Naive thymus-derived CD4-positive, alpha-beta T cell (primary cell): ENCODE measurements at regions not wholly inside any gene's neighbourhood (a gene's known extent, or its start where the extent isn't known, plus 50 kb on each side); places are given as distances from the start of the nearest gene placed in this dataset.

Experiments
- ATAC-seq: fragments of 150-1000 bp; cut with Tn5 transposase; 2 replicates; pipeline ENCODE4 v1.10.0; 2021; ENCODE audit warnings: mild to moderate bottlenecking, moderate library complexity
- CTCF ChIA-PET: fragments of 350-600 bp; sonication (Branson Sonifier 250); formaldehyde crosslinking; loops from one replicate; lab custom pipeline; 2021; ENCODE audit warnings: antibody characterized with exemption; lab: Charles Lee
- POLR2A ChIA-PET: fragments of 350-600 bp; sonication (Branson Sonifier 250); formaldehyde crosslinking; loops from one replicate; lab custom pipeline; 2021; ENCODE audit warnings: antibody characterized with exemption, inconsistent platforms; lab: Charles Lee
- DNase-seq, 9 donors: peaks; one replicate each; pipeline versions ENCODE4 v3.0.0 to v3.0.0-alpha.2; 2020 to 2022; ENCODE audit warnings: mixed read lengths in 1 of 9
- H3K27ac ChIP-seq: one replicate; pipeline ENCODE4 v1.7.0; 2013; ENCODE audit warnings: mild to moderate bottlenecking, low read depth, low read length, moderate library complexity
- H3K27me3 ChIP-seq, 2 donors: one replicate each; pipeline ENCODE4 v1.7.0; 2013; ENCODE audit warnings: low read length in 2 of 2, mild to moderate bottlenecking in 2 of 2, moderate library complexity in 2 of 2; ENCODE audit not compliant: control insufficient read depth in 2 of 2, insufficient read depth in 2 of 2
- H3K36me3 ChIP-seq, 3 experiments: 1 replicate in 2 of 3; 2 replicates in 1 of 3; pipeline ENCODE4 v1.7.0; 2013; ENCODE audit warnings: low read length in 3 of 3, mild to moderate bottlenecking in 3 of 3, moderate library complexity in 1 of 3; ENCODE audit not compliant: insufficient read depth in 3 of 3, control insufficient read depth in 2 of 3
- H3K4me1 ChIP-seq, 2 donors: one replicate each; pipeline ENCODE4 v1.7.0; 2013; ENCODE audit warnings: low read length in 2 of 2, mild to moderate bottlenecking in 2 of 2, moderate library complexity in 1 of 2; ENCODE audit not compliant: control insufficient read depth in 2 of 2, insufficient read depth in 2 of 2
- H3K4me3 ChIP-seq: 2 replicates; pipeline ENCODE4 v1.7.0; 2013; ENCODE audit warnings: mild to moderate bottlenecking, low read length
- H3K9me3 ChIP-seq, 3 experiments: 1 replicate in 2 of 3; 2 replicates in 1 of 3; pipeline ENCODE4 v1.7.0; 2013; ENCODE audit warnings: low read length in 3 of 3; ENCODE audit not compliant: control insufficient read depth in 2 of 3
- H3K27ac Mint-ChIP-seq, 9 donors: one replicate each; pipeline ENCODE4 v1.8.0; 2020 to 2022; ENCODE audit warnings: mixed read lengths in 9 of 9, mild to moderate bottlenecking in 8 of 9, moderate library complexity in 5 of 9, inconsistent platforms in 2 of 9
- H3K27me3 Mint-ChIP-seq, 5 donors: one replicate each; pipeline ENCODE4 v1.8.0; 2021 to 2022; ENCODE audit warnings: mixed read lengths in 5 of 5, mild to moderate bottlenecking in 1 of 5
- H3K36me3 Mint-ChIP-seq, 5 donors: one replicate each; pipeline ENCODE4 v1.8.0; 2020 to 2022; ENCODE audit warnings: mixed read lengths in 5 of 5, mild to moderate bottlenecking in 3 of 5, inconsistent platforms in 1 of 5
- H3K4me1 Mint-ChIP-seq, 7 donors: one replicate each; pipeline ENCODE4 v1.8.0; 2020 to 2022; ENCODE audit warnings: mixed read lengths in 7 of 7, mild to moderate bottlenecking in 3 of 7, inconsistent platforms in 1 of 7
- H3K4me3 Mint-ChIP-seq, 10 donors: one replicate each; pipeline ENCODE4 v1.8.0; 2020 to 2022; ENCODE audit warnings: mild to moderate bottlenecking in 10 of 10, mixed read lengths in 10 of 10, moderate library complexity in 6 of 10, inconsistent platforms in 2 of 10
- H3K9me3 Mint-ChIP-seq, 11 donors: one replicate each; pipeline ENCODE4 v1.8.0; 2020 to 2022; ENCODE audit warnings: mixed read lengths in 11 of 11, mild to moderate bottlenecking in 4 of 11, inconsistent platforms in 1 of 11, moderate library complexity in 1 of 11
- intact Hi-C, 2 donors: fragments of 100-400 bp; cut with micrococcal nuclease; formaldehyde crosslinking; loops; one replicate each; pipeline ENCODE4 v1.15.1; 2023

DNA sequence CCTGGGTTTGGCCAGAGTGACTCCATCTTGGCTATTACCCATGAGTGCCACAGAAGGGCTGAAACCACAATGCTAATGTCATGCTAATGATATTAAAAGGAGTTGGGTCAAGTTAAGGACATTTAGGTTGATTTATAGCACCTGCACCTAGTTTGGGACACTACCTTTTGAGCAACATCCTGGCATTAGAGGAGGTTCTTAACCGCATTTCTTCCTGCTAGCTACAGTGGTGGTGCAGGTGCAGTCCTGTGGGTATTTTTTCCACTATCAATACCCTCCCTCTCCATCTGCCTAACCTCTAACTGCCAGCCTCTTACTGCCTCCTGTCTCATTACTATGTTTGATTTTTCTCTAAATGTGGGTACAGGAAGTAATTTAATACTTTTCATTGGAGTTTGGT, 1276.1 kb downstream of the FSTL5 start:
- Mint-ChIP-seq H3K4me1 (no peaks in the 10 kb centered on the region), H3K4me3 (no peak overlapping the region), H3K27me3 (no peaks in the 10 kb centered on the region), H3K36me3 (no peaks in the 10 kb centered on the region), H3K9me3 (peaks cover 0 to 17% (median 3%) of the 10 kb centered on the region in 11 donors), H3K27ac (no peak overlapping the region)
- intact Hi-C loops = no loop called here
- no peak for DNase-seq
- Histone ChIP-seq H3K36me3 (no peaks in the 10 kb centered on the region), H3K4me1 (no peaks in the 10 kb centered on the region), H3K27me3 (no peaks in the 10 kb centered on the region), H3K27ac (no peak overlapping the region), H3K4me3 (no peak overlapping the region), H3K9me3 (peaks cover 0 to 3% (median 0%) of the 10 kb centered on the region in 3 experiments)
- CTCF ChIA-PET = no interaction called here
- ATAC-seq = no peak
- POLR2A ChIA-PET = no interaction called here

DNA sequence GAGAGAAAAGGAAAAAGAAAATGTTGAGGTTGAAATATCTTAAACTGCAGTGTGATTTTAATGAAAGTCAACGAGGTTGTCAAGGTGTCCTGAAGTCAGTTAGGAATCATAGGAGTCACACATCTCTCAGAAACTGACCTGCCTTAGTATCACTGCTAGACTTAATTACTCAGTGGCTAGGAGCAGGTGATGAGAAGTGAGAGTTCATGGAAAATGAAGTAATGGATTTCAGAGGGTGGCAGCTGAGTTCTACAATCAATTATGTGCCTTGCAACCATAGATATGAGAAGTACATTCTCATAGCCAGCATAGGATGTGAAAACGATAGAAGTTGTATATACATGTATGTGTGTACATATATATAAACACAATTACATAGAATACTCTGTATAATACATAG, 1269.7 kb downstream of the FSTL5 start:
- Mint-ChIP-seq H3K9me3 (peaks cover 0 to 29% (median 3%) of the 10 kb centered on the region in 11 donors), H3K27me3 (no peaks in the 10 kb centered on the region), H3K4me3 (no peak overlapping the region), H3K4me1 (no peaks in the 10 kb centered on the region), H3K36me3 (no peaks in the 10 kb centered on the region), H3K27ac (no peak overlapping the region)
- H3K4me1 ChIP-seq = no peaks in the 10 kb centered on the region
- H3K36me3 ChIP-seq = no peaks in the 10 kb centered on the region
- H3K27ac ChIP-seq = no peak overlapping the region
- no peak overlapping the region for H3K4me3 ChIP-seq
- H3K27me3 ChIP-seq = no peaks in the 10 kb centered on the region
- POLR2A ChIA-PET = no interaction called here
- no peak for ATAC-seq
- CTCF ChIA-PET = no interaction called here
- no peak for DNase-seq
- intact Hi-C loops = no loop called here
- no peaks in the 10 kb centered on the region for H3K9me3 ChIP-seq

DNA sequence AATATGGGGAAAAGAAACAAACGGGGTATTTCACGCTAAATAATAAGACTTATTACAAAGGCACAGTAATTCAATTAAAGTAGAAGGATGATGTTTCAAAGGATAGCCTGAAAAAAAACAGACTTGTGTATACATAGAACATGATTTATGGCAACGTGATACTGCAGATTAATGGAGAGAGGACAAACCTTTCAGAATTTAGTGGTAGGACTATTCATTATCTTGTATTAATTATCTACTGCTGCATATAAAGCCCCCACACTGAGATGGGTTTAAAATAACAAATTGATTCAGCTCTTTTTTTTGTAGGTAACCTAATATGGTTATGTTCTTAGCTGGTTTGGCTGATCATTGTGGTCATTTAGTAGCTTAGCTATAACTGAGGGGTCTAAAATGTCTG, 1269.0 kb downstream of the FSTL5 start:
- H3K9me3 Mint-ChIP-seq = peaks cover 0 to 29% (median 3%) of the 10 kb centered on the region in 11 donors
- Histone ChIP-seq H3K4me3 (no peak overlapping the region), H3K4me1 (no peaks in the 10 kb centered on the region), H3K27ac (no peak overlapping the region), H3K27me3 (no peaks in the 10 kb centered on the region), H3K9me3 (no peaks in the 10 kb centered on the region), H3K36me3 (no peaks in the 10 kb centered on the region)
- no peaks in the 10 kb centered on the region for H3K27me3 Mint-ChIP-seq
- H3K27ac Mint-ChIP-seq = no peak overlapping the region
- H3K36me3 Mint-ChIP-seq = no peaks in the 10 kb centered on the region
- ChIA-PET CTCF (no interaction called here), POLR2A (no interaction called here)
- ATAC-seq (no peak), DNase-seq (no peak)
- no peaks in the 10 kb centered on the region for H3K4me1 Mint-ChIP-seq
- no peak overlapping the region for H3K4me3 Mint-ChIP-seq
- intact Hi-C loops = no loop called here

DNA sequence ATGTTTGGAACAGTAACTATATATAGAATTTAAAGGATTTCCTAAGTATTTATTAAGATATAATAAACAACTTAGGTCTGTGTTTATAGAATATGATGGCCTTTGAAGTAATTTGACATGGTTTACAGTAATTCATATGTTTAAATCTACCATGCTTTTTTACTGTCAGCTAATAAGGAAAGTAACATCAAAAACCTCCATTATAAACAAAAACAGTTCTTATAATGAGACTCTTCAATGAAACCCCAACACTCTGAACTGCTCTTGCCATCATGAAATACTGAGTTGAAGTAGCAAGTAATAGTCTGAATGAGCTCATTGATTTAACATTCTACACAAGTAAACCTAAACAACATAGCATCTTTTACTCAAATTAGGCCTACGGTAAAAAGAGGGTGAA, 1236.5 kb downstream of the FSTL5 start:
- Histone ChIP-seq H3K27ac (no peak overlapping the region), H3K27me3 (no peaks in the 10 kb centered on the region), H3K4me3 (no peak overlapping the region), H3K36me3 (no peaks in the 10 kb centered on the region), H3K9me3 (no peaks in the 10 kb centered on the region), H3K4me1 (no peaks in the 10 kb centered on the region)
- intact Hi-C loops = no loop called here
- no peak overlapping the region for H3K27ac Mint-ChIP-seq
- POLR2A ChIA-PET = no interaction called here
- CTCF ChIA-PET = no interaction called here
- no peak overlapping the region for H3K4me3 Mint-ChIP-seq
- peaks cover 0 to 20% (median 2%) of the 10 kb centered on the region in 11 donors for H3K9me3 Mint-ChIP-seq
- no peaks in the 10 kb centered on the region for H3K27me3 Mint-ChIP-seq
- ATAC-seq (no peak), DNase-seq (no peak)
- no peaks in the 10 kb centered on the region for H3K4me1 Mint-ChIP-seq
- no peaks in the 10 kb centered on the region for H3K36me3 Mint-ChIP-seq

DNA sequence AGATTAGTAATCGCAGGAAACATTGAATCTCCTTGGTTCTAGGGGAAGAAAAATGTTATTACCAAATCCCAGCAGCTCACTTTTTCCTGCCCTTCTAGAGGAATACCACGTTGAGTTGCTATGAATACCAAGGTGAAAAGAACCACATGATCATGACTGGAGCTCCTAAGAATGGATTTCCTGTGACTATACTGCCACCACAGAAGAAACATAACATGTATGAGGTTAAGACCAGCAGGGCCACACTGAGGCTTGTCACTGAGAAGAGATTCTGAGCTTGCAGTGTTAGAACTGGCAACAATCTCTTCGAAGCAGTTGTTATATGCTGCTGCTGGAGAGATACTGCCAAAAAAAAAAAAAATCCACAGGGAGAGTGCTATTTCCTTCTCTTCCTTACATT, 1235.3 kb downstream of the FSTL5 start:
- Mint-ChIP-seq H3K4me1 (no peaks in the 10 kb centered on the region), H3K9me3 (peaks cover 0 to 20% (median 2%) of the 10 kb centered on the region in 11 donors), H3K27me3 (no peaks in the 10 kb centered on the region), H3K4me3 (no peak overlapping the region), H3K27ac (no peak overlapping the region), H3K36me3 (no peaks in the 10 kb centered on the region)
- ATAC-seq (no peak), DNase-seq (no peak)
- Histone ChIP-seq H3K27me3 (no peaks in the 10 kb centered on the region), H3K36me3 (no peaks in the 10 kb centered on the region), H3K4me3 (no peak overlapping the region), H3K9me3 (no peaks in the 10 kb centered on the region), H3K4me1 (no peaks in the 10 kb centered on the region), H3K27ac (no peak overlapping the region)
- ChIA-PET POLR2A (no interaction called here), CTCF (no interaction called here)
- intact Hi-C loops = no loop called here

DNA sequence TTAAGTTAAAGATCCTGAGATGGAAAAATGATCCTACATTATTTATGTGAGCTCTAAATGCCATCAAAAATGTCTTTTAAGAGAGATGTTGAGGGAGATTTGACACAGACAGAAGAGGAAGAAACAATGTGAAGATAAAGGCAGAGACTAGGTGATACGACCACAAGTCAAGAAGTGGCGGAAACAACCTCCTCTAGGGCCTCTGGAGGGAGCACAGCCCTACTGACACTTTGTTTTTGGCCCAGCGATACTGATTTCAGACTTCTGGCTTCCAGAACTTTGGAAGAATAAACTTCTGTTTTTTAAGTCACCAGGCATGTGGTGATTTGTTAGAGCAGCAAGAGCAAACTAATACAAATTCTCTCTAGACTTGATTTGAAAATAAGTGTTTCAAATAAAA, 1216.1 kb downstream of the FSTL5 start:
- DNase-seq (no peak), ATAC-seq (no peak)
- Histone ChIP-seq H3K4me1 (no peaks in the 10 kb centered on the region), H3K27ac (no peak overlapping the region), H3K4me3 (no peak overlapping the region), H3K36me3 (no peaks in the 10 kb centered on the region), H3K9me3 (peaks cover 0 to 3% (median 0%) of the 10 kb centered on the region in 3 experiments), H3K27me3 (no peaks in the 10 kb centered on the region)
- Mint-ChIP-seq H3K27ac (no peak overlapping the region), H3K27me3 (no peaks in the 10 kb centered on the region), H3K4me3 (no peak overlapping the region), H3K36me3 (no peaks in the 10 kb centered on the region), H3K9me3 (peaks cover 0 to 32% (median 3%) of the 10 kb centered on the region in 11 donors), H3K4me1 (peaks cover 0 to 1% (median 0%) of the 10 kb centered on the region in 7 donors)
- POLR2A ChIA-PET = no interaction called here
- intact Hi-C loops = no loop called here
- CTCF ChIA-PET = no interaction called here

DNA sequence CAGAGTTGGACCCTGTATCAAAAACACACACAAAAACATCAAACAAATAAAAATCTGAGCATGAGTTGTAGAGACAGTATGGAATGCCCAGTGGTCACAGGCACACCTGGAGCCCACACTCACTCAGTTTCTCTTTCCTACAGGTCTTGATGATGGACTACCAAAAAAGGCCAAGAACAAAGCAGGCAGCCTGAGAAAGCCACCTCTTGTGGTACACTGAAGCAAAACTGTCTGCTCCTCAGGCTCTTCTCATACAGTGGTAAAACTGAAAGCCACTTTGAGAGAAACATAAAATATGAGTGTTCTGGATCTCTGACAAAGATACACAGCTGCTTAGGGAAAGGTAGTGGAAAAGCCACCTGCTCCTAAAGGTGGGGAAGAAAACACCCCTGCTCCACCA, 1206.9 kb downstream of the FSTL5 start:
- peaks cover 0 to 11% (median 1%) of the 10 kb centered on the region in 11 donors for H3K9me3 Mint-ChIP-seq

More for the DNA sequence above, 1206.9 kb downstream of the FSTL5 start:
- H3K4me1 ChIP-seq = no peaks in the 10 kb centered on the region
- ChIA-PET CTCF (no interaction called here), POLR2A (no interaction called here)
- intact Hi-C loops = loop anchor here in 1 of 2 donors (1.0 kb wide), 1 partner anchor 8 kb away; no protein-coding TSS in a partner anchor
- no peaks in the 10 kb centered on the region for H3K9me3 ChIP-seq
- no peaks in the 10 kb centered on the region for H3K36me3 ChIP-seq
- DNase-seq = no peak
- no peak for ATAC-seq
- no peak overlapping the region for H3K27ac ChIP-seq
- no peaks in the 10 kb centered on the region for H3K27me3 ChIP-seq
- Mint-ChIP-seq H3K4me3 (no peak overlapping the region), H3K27me3 (no peaks in the 10 kb centered on the region), H3K4me1 (no peaks in the 10 kb centered on the region), H3K36me3 (no peaks in the 10 kb centered on the region), H3K27ac (no peak overlapping the region)
- H3K4me3 ChIP-seq = no peak overlapping the region
